T47D (cell line): ENCODE measurements at regions not wholly inside any gene's neighbourhood (a gene's known extent, or its start where the extent isn't known, plus 50 kb on each side); places are given as distances from the start of the nearest gene placed in this dataset.

Source experiments
- DNase-seq, 2 experiments: peaks; one replicate each; pipeline versions ENCODE4 v3.0.0 to v3.0.0-alpha.2; 2011 to 2012; ENCODE audit warnings: low read depth in 1 of 2, low spot score in 1 of 2
- JUND ChIP-seq: IDR thresholded peaks from 2 replicates; pipeline ENCODE4 v1.6.1; 2012; ENCODE audit warnings: low read depth
- in situ Hi-C: cut with HindIII; loops from 2 replicates; pipeline ENCODE4 v1.10.0; 2016; ENCODE audit warnings: low sequenced_read_pairs, low pct_unique_long_range_greater_than_20kb

GRCh38 chr4:83781434-83781833 lies 245.5 kb downstream of the GPAT3 start:
- in situ Hi-C loops: no loop called here
- no peak for TF ChIP-seq JUND

DNA sequence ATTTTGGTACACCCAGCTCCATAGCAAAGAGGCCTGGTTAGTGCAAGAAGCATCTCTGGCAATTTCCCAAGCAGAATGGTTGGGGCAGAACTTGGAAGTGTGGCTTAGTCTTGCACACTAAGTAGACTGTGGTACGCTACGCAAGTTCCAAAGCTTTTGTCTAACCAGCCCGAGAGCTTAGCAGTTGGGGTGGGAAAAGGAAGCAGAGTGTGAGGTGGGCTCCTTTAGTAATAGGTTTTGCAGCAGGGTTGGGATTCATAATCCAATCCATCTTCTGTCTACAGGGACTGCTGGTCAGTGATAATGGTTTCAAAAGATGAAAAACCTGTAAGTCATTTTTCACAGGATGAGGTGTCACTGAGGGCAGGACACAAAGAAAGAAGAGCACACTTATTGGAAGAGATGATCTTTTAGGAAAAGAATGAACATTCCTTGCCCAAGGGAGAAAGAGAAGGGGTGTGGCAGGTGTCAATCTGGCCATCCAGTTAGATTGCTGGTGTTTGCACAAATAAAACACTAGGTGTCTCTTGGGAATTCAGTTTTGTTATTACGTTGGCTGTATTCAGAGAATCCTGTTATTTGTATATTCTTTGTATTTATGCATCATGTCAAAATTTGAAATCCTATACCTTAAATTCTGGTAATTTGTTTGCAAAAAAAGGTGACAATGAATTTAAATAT lies 244.3 kb downstream of the GPAT3 start:
- TF ChIP-seq JUND: no peak
- peak in 1 of 2 experiments; percentile 10 for DNase-seq
- in situ Hi-C loops: no loop called here

More at GRCh38 chr4:83781434-83781833, 245.5 kb downstream of the GPAT3 start:
- no peak for DNase-seq

- TF ChIP-seq JUND: no peak
Observed at GRCh38 chr4:83779103-83780052, 243.5 kb downstream of the GPAT3 start.

DNA sequence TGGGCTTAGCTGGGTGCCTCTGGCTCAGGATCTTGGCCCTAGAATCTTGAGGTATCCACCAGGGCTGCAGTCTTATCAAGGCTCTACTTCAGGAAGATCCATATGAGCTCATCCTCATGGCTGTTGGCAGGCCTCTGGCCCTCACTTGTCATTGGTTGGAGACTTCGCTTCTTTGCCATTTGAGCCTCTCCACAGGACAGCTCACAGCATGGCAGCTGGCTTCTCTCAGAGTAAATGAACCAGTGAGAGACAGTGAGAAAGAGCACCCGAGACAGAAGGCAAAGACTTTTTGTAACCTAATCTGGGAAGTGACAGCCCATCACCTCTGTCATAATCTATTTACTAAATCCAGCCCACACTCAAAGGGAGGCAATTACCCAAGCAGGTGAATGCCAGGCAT lies 236.8 kb downstream of the GPAT3 start:
- in situ Hi-C loops: no loop called here
- no peak for TF ChIP-seq JUND
- DNase-seq: no peak

More at GRCh38 chr4:83779103-83780052, 243.5 kb downstream of the GPAT3 start:
- DNase-seq: no peak
- in situ Hi-C loops: no loop called here

- in situ Hi-C loops: no loop called here
- peak; percentile 21 to 66 for DNase-seq
- TF ChIP-seq JUND: no peak
Observed at GRCh38 chr4:83771113-83771705, 235.3 kb downstream of the GPAT3 start.

DNA sequence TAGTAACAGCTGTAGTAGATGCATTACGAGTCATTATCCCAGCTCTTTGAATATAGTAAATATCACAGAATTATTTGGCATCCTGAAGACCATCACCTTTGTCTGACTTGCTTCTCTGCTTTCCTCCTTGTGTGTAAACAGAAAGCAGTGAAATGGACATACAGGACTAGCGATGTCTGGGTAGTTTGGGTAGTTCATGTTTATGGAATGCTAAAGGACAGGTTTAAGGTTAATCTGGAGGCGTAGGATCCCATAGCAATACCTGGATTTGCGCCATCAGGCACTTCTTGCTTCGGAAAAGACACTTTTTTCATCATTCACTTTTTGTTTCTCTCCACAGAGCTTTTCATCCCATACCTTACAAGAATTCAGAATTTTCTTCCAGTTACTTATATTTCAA lies 232.2 kb downstream of the GPAT3 start:
- in situ Hi-C loops: no loop called here
- peak in 1 of 2 experiments; percentile 51 for DNase-seq
- TF ChIP-seq JUND: no peak

DNA sequence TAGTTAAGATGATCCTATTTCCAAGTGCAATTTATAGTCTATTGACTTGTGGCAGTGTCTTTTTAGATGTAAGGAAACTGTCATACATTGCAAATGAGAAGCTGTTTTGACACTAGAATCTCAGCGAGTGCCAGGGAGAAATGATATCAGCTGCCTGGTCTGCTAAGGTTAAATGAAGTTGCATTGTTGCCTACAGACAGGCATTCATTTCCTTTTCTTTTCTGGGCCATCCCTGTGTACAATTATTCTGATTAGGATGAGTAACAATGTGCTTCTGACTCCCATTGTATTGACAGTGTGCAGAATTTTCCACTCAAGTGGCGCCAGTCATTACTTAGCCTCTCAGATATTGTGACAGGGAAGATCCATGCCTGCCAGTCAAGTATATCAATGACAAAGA lies 231.2 kb downstream of the GPAT3 start:
- in situ Hi-C loops: no loop called here
- TF ChIP-seq JUND: no peak
- DNase-seq: no peak

DNA sequence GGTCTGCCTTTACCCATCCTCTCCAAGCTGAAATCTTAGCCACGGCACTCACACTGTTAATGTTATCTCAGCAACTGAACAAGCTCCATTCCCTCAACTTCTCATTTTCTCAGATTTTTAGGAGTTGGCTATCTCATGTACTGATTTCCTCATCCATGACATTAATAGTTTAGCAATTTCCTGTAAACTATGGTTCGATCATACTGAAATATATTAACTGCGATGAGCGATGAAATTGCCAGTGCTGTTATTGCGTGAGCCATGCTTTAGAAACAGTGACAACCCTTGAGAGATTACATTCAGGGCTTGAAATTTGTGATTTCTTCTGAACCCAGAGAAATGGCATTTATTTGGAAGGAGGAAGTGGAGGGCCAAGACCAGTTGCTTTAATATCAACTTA lies 223.7 kb downstream of the GPAT3 start:
- no peak for DNase-seq
- no peak for TF ChIP-seq JUND
- in situ Hi-C loops: no loop called here

DNA sequence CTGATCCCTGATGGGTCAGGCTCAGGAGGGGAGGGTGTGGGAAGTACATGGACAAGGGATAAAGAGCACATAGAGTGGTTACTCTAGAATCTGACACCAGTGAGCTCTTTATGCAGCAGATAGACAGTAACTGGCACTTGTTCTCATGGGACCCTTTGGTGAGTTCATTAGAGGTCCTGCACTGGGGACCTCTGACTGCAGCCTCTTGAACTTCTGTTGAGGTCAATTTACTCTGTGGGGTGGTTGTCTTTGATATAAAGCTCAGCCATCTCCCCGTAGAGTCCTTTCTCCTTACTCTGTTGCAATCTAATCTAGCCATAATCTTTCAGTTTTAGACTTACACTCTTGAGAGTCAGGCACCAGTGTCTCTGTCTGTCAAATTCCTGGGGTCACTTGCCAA lies 222.4 kb downstream of the GPAT3 start:
- in situ Hi-C loops: no loop called here
- no peak for DNase-seq
- TF ChIP-seq JUND: no peak

GRCh38 chr4:83757121-83757621 lies 221.3 kb downstream of the GPAT3 start:
- in situ Hi-C loops: no loop called here
- TF ChIP-seq JUND: no peak
- peak in 1 of 2 experiments; percentile 31 for DNase-seq

- TF ChIP-seq JUND: no peak
- DNase-seq: no peak
- in situ Hi-C loops: no loop called here
Observed at GRCh38 chr4:83753260-83753659, 217.4 kb downstream of the GPAT3 start.

DNA sequence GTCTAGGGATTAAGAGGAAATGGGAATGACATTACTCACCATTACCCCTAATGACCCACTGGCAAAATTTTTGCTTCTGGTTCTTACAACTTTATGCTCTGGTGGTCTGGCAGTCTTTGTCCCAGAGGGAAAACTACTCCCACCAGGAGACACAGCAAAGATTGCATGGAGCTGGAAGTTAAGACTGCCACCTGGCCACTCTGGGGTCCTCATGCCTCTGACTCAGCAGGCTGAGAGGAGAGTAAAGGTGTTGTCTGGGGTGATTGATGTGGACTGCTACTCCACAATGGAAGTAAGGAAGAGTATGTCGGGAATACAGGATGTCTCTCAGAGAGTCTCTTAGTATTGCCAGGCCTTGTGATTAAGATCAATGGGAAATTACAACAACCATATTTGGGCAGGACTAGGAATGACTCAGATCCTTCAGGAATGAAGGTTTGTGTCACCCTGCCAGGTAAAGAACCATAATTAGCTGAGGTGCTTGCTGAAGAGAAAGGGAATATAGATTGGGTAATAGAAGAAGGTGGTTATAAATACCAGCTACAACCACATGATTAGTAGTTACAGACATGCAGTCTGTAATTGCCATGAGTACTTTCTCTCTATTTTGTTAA lies 215.5 kb downstream of the GPAT3 start:
- no peak for TF ChIP-seq JUND
- DNase-seq: peak in 1 of 2 experiments; percentile 64
- in situ Hi-C loops: no loop called here
